ENCODE measurements at regions not wholly inside any gene's neighbourhood (a gene's known extent, or its start where the extent isn't known, plus 50 kb on each side); places are given as distances from the start of the nearest gene placed in this dataset.
"Not testable (repeated sequence)": the region's sequence is repeated elsewhere in the genome, so short reads cannot be mapped to it uniquely, and the experiment has no call there.

- 92% methylated on average over 4 of the region's 26 CpGs; no CpG with 5 or more reads in 1 of the 2 experiments for WGBS, 2 experiments (ENCODE audit: extremely low coverage in 1 of 2, insufficient coverage in 1 of 2, insufficient read length in 1 of 2, insufficient replicate concordance in 2 of 2, low coverage in 1 of 2, low lambda C conversion rate in 2 of 2, missing lambda C conversion rate in 1 of 2)
- POLR2A ChIA-PET (ENCODE audit: partially characterized antibody): not testable (repeated sequence)
These were observed 4414.5 kb upstream of the TPTE start for GRCh38 chr21:6106686-6107567.

GRCh38 chr21:6108894-6109293, 4412.5 kb upstream of the TPTE start:
- H3K23ac ChIP-seq (ENCODE audit: insufficient read length); H3K56ac ChIP-seq (replicated peaks; ENCODE audit: insufficient read length, low read depth, low read length); H2BK5ac ChIP-seq (ENCODE audit: low read depth, low read length); H2AFZ ChIP-seq (ENCODE audit: low read length); H2BK15ac ChIP-seq (ENCODE audit: low read length); H3K23me2 ChIP-seq (ENCODE audit: low read depth, low read length); H2AK5ac ChIP-seq (ENCODE audit: low read depth, low read length); POLR2A ChIA-PET (ENCODE audit: partially characterized antibody); H3K9me3 ChIP-seq (ENCODE audit: insufficient read depth in 2 of 2, low read depth in 1 of 2, low read length in 1 of 2); H3K14ac ChIP-seq (ENCODE audit: insufficient read length); H4K20me1 ChIP-seq (replicated peaks in 1 of 2; ENCODE audit: control insufficient read depth in 1 of 2, insufficient read depth in 2 of 2, low read length in 2 of 2); H3K4me2 ChIP-seq (ENCODE audit: insufficient read depth in 1 of 2, low read depth in 2 of 2, low read length in 2 of 2); H3K36me3 ChIP-seq (ENCODE audit: control insufficient read depth in 2 of 4, insufficient read depth in 4 of 4, low read length in 3 of 4); H3K27me3 ChIP-seq (replicated peaks in 1 of 4; ENCODE audit: control insufficient read depth in 3 of 4, extremely low read depth in 1 of 4, insufficient read depth in 3 of 4, low read length in 3 of 4); H4K91ac ChIP-seq (replicated peaks; ENCODE audit: insufficient read length, low read length); H3K4ac ChIP-seq (replicated peaks; ENCODE audit: insufficient read length, low read depth, low read length); H2BK20ac ChIP-seq (ENCODE audit: low read length); H4K8ac ChIP-seq (ENCODE audit: extremely low read depth, insufficient read depth, low read length); H3K4me3 ChIP-seq (ENCODE audit: extremely low read depth in 1 of 4, insufficient read depth in 2 of 4, low read depth in 3 of 4, low read length in 4 of 4); FAIRE-seq; H3K27ac ChIP-seq (ENCODE audit: low read depth, low read length); H4K5ac ChIP-seq (ENCODE audit: insufficient read length, low read depth, low read length); H3K9ac ChIP-seq (replicated peaks in 1 of 4; ENCODE audit: extremely low read depth in 1 of 4, low read depth in 3 of 4, low read length in 3 of 4); H2BK120ac ChIP-seq (replicated peaks; ENCODE audit: low read depth, low read length); H3K18ac ChIP-seq (ENCODE audit: extremely low read depth, low read length); H3K79me1 ChIP-seq (ENCODE audit: low read depth, low read length); DNase-seq (ENCODE audit: low read depth in 1 of 2, low spot score in 2 of 2); H3K79me2 ChIP-seq (ENCODE audit: control insufficient read depth in 1 of 2, insufficient read depth in 2 of 2, low read length in 2 of 2); H2BK12ac ChIP-seq (ENCODE audit: low read depth, low read length); H3K4me1 ChIP-seq (replicated peaks in 1 of 4; ENCODE audit: control insufficient read depth in 3 of 4, insufficient read depth in 4 of 4, low read length in 3 of 4); CTCF ChIA-PET (ENCODE audit: partially characterized antibody): not testable (repeated sequence)
- no CpG with 5 or more reads among the region's 6 CpGs for WGBS, 2 experiments (ENCODE audit: extremely low coverage in 1 of 2, insufficient coverage in 1 of 2, insufficient read length in 1 of 2, insufficient replicate concordance in 2 of 2, low coverage in 1 of 2, low lambda C conversion rate in 2 of 2, missing lambda C conversion rate in 1 of 2)

More at GRCh38 chr21:6106686-6107567, 4414.5 kb upstream of the TPTE start:
- H3K56ac ChIP-seq (replicated peaks; ENCODE audit: insufficient read length, low read depth, low read length); H3K27ac ChIP-seq (ENCODE audit: low read depth, low read length); H4K5ac ChIP-seq (ENCODE audit: insufficient read length, low read depth, low read length); H3K4me2 ChIP-seq (ENCODE audit: insufficient read depth in 1 of 2, low read depth in 2 of 2, low read length in 2 of 2); H2BK20ac ChIP-seq (ENCODE audit: low read length); H2AFZ ChIP-seq (ENCODE audit: low read length); H3K4ac ChIP-seq (replicated peaks; ENCODE audit: insufficient read length, low read depth, low read length); H3K27me3 ChIP-seq (replicated peaks in 1 of 4; ENCODE audit: control insufficient read depth in 3 of 4, extremely low read depth in 1 of 4, insufficient read depth in 3 of 4, low read length in 3 of 4); H2AK5ac ChIP-seq (ENCODE audit: low read depth, low read length); H3K14ac ChIP-seq (ENCODE audit: insufficient read length); FAIRE-seq; H3K18ac ChIP-seq (ENCODE audit: extremely low read depth, low read length); H2BK5ac ChIP-seq (ENCODE audit: low read depth, low read length); H2BK120ac ChIP-seq (replicated peaks; ENCODE audit: low read depth, low read length); H3K79me2 ChIP-seq (ENCODE audit: control insufficient read depth in 1 of 2, insufficient read depth in 2 of 2, low read length in 2 of 2); H3K79me1 ChIP-seq (ENCODE audit: low read depth, low read length); CTCF ChIA-PET (ENCODE audit: partially characterized antibody); H3K23ac ChIP-seq (ENCODE audit: insufficient read length); H4K8ac ChIP-seq (ENCODE audit: extremely low read depth, insufficient read depth, low read length); H3K4me1 ChIP-seq (replicated peaks in 1 of 4; ENCODE audit: control insufficient read depth in 3 of 4, insufficient read depth in 4 of 4, low read length in 3 of 4); H3K4me3 ChIP-seq (ENCODE audit: extremely low read depth in 1 of 4, insufficient read depth in 2 of 4, low read depth in 3 of 4, low read length in 4 of 4); H3K9me3 ChIP-seq (ENCODE audit: insufficient read depth in 2 of 2, low read depth in 1 of 2, low read length in 1 of 2); H3K23me2 ChIP-seq (ENCODE audit: low read depth, low read length); DNase-seq (ENCODE audit: low read depth in 1 of 2, low spot score in 2 of 2); H4K91ac ChIP-seq (replicated peaks; ENCODE audit: insufficient read length, low read length); H4K20me1 ChIP-seq (replicated peaks in 1 of 2; ENCODE audit: control insufficient read depth in 1 of 2, insufficient read depth in 2 of 2, low read length in 2 of 2); H2BK12ac ChIP-seq (ENCODE audit: low read depth, low read length); H3K36me3 ChIP-seq (ENCODE audit: control insufficient read depth in 2 of 4, insufficient read depth in 4 of 4, low read length in 3 of 4); H2BK15ac ChIP-seq (ENCODE audit: low read length); H3K9ac ChIP-seq (replicated peaks in 1 of 4; ENCODE audit: extremely low read depth in 1 of 4, low read depth in 3 of 4, low read length in 3 of 4): not testable (repeated sequence)

Measured in H1 (cell line).